ENCODE measurements at regions not wholly inside any gene's neighbourhood (a gene's known extent, or its start where the extent isn't known, plus 50 kb on each side); places are given as distances from the start of the nearest gene placed in this dataset.

DNA sequence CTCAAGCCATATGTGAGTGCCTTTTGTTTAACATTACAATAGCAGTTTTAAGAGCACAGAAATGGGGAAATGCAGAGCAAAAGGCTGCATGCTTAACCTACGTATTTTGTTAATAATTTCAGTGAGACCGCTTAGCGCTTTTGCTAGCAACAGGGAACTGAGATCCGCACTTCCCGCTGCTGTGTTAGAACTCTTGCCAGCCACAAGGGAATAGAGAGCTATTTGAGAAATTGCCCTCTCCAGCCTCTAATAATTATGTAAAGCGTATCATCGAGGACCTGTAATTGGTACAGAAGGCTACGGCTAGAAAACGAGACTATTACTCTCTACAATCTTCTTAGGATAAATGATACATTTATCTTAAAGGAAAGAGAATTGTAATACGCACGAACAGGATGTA, 205.2 kb upstream of the GRIP1 start:
- no peak for DNase-seq
- 62 to 79% methylated on average over 11 of the region's 11 CpGs for WGBS, 2 donors
- TF ChIP-seq, protein P1, sequence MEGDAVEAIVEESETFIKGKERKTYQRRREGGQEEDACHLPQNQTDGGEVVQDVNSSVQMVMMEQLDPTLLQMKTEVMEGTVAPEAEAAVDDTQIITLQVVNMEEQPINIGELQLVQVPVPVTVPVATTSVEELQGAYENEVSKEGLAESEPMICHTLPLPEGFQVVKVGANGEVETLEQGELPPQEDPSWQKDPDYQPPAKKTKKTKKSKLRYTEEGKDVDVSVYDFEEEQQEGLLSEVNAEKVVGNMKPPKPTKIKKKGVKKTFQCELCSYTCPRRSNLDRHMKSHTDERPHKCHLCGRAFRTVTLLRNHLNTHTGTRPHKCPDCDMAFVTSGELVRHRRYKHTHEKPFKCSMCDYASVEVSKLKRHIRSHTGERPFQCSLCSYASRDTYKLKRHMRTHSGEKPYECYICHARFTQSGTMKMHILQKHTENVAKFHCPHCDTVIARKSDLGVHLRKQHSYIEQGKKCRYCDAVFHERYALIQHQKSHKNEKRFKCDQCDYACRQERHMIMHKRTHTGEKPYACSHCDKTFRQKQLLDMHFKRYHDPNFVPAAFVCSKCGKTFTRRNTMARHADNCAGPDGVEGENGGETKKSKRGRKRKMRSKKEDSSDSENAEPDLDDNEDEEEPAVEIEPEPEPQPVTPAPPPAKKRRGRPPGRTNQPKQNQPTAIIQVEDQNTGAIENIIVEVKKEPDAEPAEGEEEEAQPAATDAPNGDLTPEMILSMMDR (IDR thresholded peaks at IDR 0.05): no peak

GRCh38 chr12:66885115-66885875, 206.4 kb upstream of the GRIP1 start:
- no peak for DNase-seq
- intact Hi-C loops (cut with DNase I): no loop called here
- TF ChIP-seq, protein P1 (IDR thresholded peaks at IDR 0.05): no peak

More for the DNA sequence above, 205.2 kb upstream of the GRIP1 start:
- Histone ChIP-seq H3K4me1 (no peaks in the 10 kb centered on the region), H3K27ac (no peak overlapping the region), H3K4me3 (no peak overlapping the region), H3K36me3 (no peaks in the 10 kb centered on the region), H3K9me3 (peaks cover 0 to 2% (median 0%) of the 10 kb centered on the region in 11 donors), H3K27me3 (peaks cover 0 to 10% (median 3%) of the 10 kb centered on the region in 7 donors)
- intact Hi-C loops (cut with DNase I): no loop called here
- ATAC-seq: no peak

GRCh38 chr12:66896797-66897196, 217.9 kb upstream of the GRIP1 start:
- intact Hi-C loops (cut with DNase I): no loop called here
- TF ChIP-seq, protein P1 (IDR thresholded peaks at IDR 0.05): no peak
- ATAC-seq (no peak), DNase-seq (no peak)
- Histone ChIP-seq H3K27me3 (no peaks in the 10 kb centered on the region), H3K9me3 (no peaks in the 10 kb centered on the region), H3K4me3 (no peak overlapping the region), H3K27ac (no peak overlapping the region), H3K4me1 (peaks cover 0 to 10% (median 0%) of the 10 kb centered on the region in 9 donors), H3K36me3 (no peaks in the 10 kb centered on the region)
- WGBS, 2 donors: 70 to 78% methylated on average over 8 of the region's 8 CpGs

More at GRCh38 chr12:66885115-66885875, 206.4 kb upstream of the GRIP1 start:
- Histone ChIP-seq H3K27ac (no peak overlapping the region), H3K4me3 (no peak overlapping the region), H3K36me3 (no peaks in the 10 kb centered on the region), H3K27me3 (peaks cover 0 to 10% (median 3%) of the 10 kb centered on the region in 7 donors), H3K4me1 (no peaks in the 10 kb centered on the region), H3K9me3 (peaks cover 0 to 2% (median 0%) of the 10 kb centered on the region in 11 donors)
- WGBS, 2 donors: 72 to 82% methylated on average over 13 of the region's 13 CpGs
- ATAC-seq: no peak

DNA sequence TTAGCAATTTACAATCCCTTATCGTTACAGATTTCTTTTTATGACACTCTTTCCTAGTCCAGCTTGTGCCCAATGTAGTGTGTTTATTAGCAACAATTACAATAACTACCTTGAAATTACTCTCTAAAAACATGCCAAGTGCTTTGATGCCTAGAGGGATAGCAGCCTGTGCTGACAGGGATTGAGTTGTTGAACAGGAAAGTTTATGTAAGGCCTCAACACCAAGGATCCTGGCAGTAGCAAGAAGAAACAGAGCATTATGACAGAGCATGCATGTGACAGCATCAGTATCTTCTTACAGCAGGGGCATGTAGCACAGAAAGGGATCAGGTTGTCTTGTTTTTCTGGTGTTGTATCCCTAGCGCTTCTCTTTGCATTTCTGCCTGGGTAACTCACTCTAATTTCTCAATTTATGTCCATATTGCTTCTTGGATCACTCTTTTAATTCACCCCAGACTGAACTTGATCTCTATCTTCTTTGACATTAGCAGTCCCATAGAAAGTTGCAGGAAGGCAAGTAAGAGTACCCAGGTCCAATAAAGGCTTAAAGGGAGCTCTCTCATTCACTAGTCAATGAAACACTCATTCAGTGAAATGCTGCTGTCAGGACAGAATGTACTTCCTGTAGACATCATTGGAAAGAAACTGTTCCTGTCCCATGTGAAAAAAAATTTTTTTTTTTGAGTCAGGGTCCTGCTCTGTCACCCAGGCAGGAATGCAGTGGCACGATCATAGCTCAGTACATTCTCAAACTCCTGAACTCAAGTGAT, 220.0 kb upstream of the GRIP1 start:
- Histone ChIP-seq H3K4me3 (no peak overlapping the region), H3K27me3 (no peaks in the 10 kb centered on the region), H3K27ac (no peak overlapping the region), H3K4me1 (peaks cover 0 to 10% (median 0%) of the 10 kb centered on the region in 9 donors), H3K36me3 (no peaks in the 10 kb centered on the region), H3K9me3 (no peaks in the 10 kb centered on the region)
- ATAC-seq (no peak), DNase-seq (no peak)
- intact Hi-C loops (cut with DNase I): no loop called here
- TF ChIP-seq, protein P1 (IDR thresholded peaks at IDR 0.05): no peak
- 91 to 95% methylated on average over 3 of the region's 3 CpGs for WGBS, 2 donors

All from heart right ventricle (tissue), 16 donors.